ENCODE measurements at regions not wholly inside any gene's neighbourhood (a gene's known extent, or its start where the extent isn't known, plus 50 kb on each side); places are given as distances from the start of the nearest gene placed in this dataset.

GRCh38 chrX:20863649-20864048, 510.6 kb upstream of the CNKSR2 start:
- no peak for DNase-seq

- DNase-seq, result no peak
Measured at GRCh38 chrX:20861113-20861512, 513.1 kb upstream of the CNKSR2 start.

- peak in 33 of 51 donors; percentile 0 to 64 (median 13) for DNase-seq
Measured at GRCh38 chrX:20857746-20858145, 516.5 kb upstream of the CNKSR2 start.

GRCh38 chrX:20838477-20838876, 535.7 kb upstream of the CNKSR2 start:
- DNase-seq, result no peak

GRCh38 chrX:20829665-20830491, 544.3 kb upstream of the CNKSR2 start:
- DNase-seq, result no peak

GRCh38 chrX:20825984-20826383, 548.2 kb upstream of the CNKSR2 start:
- no peak for DNase-seq

- no peak for DNase-seq
Measured at GRCh38 chrX:20803971-20804370, 537.3 kb upstream of the RPS6KA3 start.

- DNase-seq, result no peak
Measured at GRCh38 chrX:20802036-20802435, 535.3 kb upstream of the RPS6KA3 start.

GRCh38 chrX:20796450-20796849, 529.7 kb upstream of the RPS6KA3 start:
- DNase-seq, result no peak

- no peak for DNase-seq
Measured at GRCh38 chrX:20789103-20789502, 522.4 kb upstream of the RPS6KA3 start.

- no peak for DNase-seq
Measured at GRCh38 chrX:20767346-20767745, 500.6 kb upstream of the RPS6KA3 start.

- DNase-seq, result no peak
Measured at GRCh38 chrX:20756585-20756984, 489.9 kb upstream of the RPS6KA3 start.

- DNase-seq, result no peak
Measured at GRCh38 chrX:20753076-20753475, 486.4 kb upstream of the RPS6KA3 start.

GRCh38 chrX:20746690-20747089, 480.0 kb upstream of the RPS6KA3 start:
- DNase-seq, result no peak

GRCh38 chrX:20743046-20743445, 476.3 kb upstream of the RPS6KA3 start:
- DNase-seq, result no peak

- peak in 2 of 51 donors; percentile 1 for DNase-seq
Measured at GRCh38 chrX:20742106-20742505, 475.4 kb upstream of the RPS6KA3 start.

GRCh38 chrX:20740443-20740842, 473.7 kb upstream of the RPS6KA3 start:
- DNase-seq, result no peak

GRCh38 chrX:20739038-20739745, 472.5 kb upstream of the RPS6KA3 start:
- no peak for DNase-seq

GRCh38 chrX:20729416-20729815, 462.7 kb upstream of the RPS6KA3 start:
- DNase-seq, result no peak

- no peak for DNase-seq
Measured at GRCh38 chrX:20727447-20727846, 460.7 kb upstream of the RPS6KA3 start.

- DNase-seq, result no peak
Measured at GRCh38 chrX:20720954-20721626, 454.4 kb upstream of the RPS6KA3 start.

Measured in hypothalamus (tissue), 51 donors.